ENCODE measurements at regions not wholly inside any gene's neighbourhood (a gene's known extent, or its start where the extent isn't known, plus 50 kb on each side); places are given as distances from the start of the nearest gene placed in this dataset.

DNA sequence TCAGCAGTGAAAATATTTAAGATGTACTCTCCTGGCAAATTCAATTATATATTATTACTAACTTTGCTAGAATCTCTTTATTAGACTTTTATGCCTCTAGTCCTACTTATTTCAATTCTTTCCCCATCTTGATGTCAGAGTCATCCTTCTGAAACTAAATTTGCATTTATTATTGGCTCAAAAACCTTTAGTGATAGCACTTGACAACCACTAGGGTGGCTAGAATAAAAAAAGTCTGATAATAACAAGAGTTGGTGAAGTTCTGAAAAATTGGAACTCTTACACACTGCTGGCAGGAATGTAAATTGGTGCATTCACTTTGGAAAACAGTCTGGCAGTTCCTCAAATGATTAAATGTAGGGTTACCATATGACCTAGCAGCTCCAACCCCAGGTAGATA is 73.8 kb downstream of the LSMEM1 start:
- no peak for TF ChIP-seq RAD21 (IDR thresholded peaks at IDR 0.05; ENCODE audit: low read length)
- TF ChIP-seq, protein P1, sequence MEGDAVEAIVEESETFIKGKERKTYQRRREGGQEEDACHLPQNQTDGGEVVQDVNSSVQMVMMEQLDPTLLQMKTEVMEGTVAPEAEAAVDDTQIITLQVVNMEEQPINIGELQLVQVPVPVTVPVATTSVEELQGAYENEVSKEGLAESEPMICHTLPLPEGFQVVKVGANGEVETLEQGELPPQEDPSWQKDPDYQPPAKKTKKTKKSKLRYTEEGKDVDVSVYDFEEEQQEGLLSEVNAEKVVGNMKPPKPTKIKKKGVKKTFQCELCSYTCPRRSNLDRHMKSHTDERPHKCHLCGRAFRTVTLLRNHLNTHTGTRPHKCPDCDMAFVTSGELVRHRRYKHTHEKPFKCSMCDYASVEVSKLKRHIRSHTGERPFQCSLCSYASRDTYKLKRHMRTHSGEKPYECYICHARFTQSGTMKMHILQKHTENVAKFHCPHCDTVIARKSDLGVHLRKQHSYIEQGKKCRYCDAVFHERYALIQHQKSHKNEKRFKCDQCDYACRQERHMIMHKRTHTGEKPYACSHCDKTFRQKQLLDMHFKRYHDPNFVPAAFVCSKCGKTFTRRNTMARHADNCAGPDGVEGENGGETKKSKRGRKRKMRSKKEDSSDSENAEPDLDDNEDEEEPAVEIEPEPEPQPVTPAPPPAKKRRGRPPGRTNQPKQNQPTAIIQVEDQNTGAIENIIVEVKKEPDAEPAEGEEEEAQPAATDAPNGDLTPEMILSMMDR (IDR thresholded peaks at IDR 0.05) = peak; percentile 44
- no peak for TF ChIP-seq EP300 (IDR thresholded peaks at IDR 0.05; ENCODE audit: borderline replicate concordance in 1 of 2, low read depth in 1 of 2, low read length in 1 of 2)
- no peak for TF ChIP-seq FOSL2 (IDR thresholded peaks at IDR 0.05; ENCODE audit: borderline replicate concordance, low read depth)
- TF ChIP-seq NFIC (IDR thresholded peaks at IDR 0.05; ENCODE audit: borderline replicate concordance) = no peak
- TF ChIP-seq GABPA (IDR thresholded peaks at IDR 0.05; ENCODE audit: low read depth) = no peak
- TF ChIP-seq, protein P2, sequence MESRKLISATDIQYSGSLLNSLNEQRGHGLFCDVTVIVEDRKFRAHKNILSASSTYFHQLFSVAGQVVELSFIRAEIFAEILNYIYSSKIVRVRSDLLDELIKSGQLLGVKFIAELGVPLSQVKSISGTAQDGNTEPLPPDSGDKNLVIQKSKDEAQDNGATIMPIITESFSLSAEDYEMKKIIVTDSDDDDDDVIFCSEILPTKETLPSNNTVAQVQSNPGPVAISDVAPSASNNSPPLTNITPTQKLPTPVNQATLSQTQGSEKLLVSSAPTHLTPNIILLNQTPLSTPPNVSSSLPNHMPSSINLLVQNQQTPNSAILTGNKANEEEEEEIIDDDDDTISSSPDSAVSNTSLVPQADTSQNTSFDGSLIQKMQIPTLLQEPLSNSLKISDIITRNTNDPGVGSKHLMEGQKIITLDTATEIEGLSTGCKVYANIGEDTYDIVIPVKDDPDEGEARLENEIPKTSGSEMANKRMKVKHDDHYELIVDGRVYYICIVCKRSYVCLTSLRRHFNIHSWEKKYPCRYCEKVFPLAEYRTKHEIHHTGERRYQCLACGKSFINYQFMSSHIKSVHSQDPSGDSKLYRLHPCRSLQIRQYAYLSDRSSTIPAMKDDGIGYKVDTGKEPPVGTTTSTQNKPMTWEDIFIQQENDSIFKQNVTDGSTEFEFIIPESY (IDR thresholded peaks at IDR 0.05; ENCODE audit: borderline replicate concordance, low read depth) = no peak
- no peak for TF ChIP-seq SIN3A (IDR thresholded peaks at IDR 0.05; ENCODE audit: borderline replicate concordance, low read depth, low read length)
- TF ChIP-seq POLR2AphosphoS5 (IDR thresholded peaks at IDR 0.05; ENCODE audit: low read depth, low read length) = no peak
- TF ChIP-seq, protein P3, sequence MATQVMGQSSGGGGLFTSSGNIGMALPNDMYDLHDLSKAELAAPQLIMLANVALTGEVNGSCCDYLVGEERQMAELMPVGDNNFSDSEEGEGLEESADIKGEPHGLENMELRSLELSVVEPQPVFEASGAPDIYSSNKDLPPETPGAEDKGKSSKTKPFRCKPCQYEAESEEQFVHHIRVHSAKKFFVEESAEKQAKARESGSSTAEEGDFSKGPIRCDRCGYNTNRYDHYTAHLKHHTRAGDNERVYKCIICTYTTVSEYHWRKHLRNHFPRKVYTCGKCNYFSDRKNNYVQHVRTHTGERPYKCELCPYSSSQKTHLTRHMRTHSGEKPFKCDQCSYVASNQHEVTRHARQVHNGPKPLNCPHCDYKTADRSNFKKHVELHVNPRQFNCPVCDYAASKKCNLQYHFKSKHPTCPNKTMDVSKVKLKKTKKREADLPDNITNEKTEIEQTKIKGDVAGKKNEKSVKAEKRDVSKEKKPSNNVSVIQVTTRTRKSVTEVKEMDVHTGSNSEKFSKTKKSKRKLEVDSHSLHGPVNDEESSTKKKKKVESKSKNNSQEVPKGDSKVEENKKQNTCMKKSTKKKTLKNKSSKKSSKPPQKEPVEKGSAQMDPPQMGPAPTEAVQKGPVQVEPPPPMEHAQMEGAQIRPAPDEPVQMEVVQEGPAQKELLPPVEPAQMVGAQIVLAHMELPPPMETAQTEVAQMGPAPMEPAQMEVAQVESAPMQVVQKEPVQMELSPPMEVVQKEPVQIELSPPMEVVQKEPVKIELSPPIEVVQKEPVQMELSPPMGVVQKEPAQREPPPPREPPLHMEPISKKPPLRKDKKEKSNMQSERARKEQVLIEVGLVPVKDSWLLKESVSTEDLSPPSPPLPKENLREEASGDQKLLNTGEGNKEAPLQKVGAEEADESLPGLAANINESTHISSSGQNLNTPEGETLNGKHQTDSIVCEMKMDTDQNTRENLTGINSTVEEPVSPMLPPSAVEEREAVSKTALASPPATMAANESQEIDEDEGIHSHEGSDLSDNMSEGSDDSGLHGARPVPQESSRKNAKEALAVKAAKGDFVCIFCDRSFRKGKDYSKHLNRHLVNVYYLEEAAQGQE (IDR thresholded peaks at IDR 0.05; ENCODE audit: low read depth, low read length) = no peak

All from SK-N-SH (cell line).